ENCODE measurements at regions not wholly inside any gene's neighbourhood (a gene's known extent, or its start where the extent isn't known, plus 50 kb on each side); places are given as distances from the start of the nearest gene placed in this dataset.
"Not testable (repeated sequence)": the region's sequence is repeated elsewhere in the genome, so short reads cannot be mapped to it uniquely, and the experiment has no call there.

DNA sequence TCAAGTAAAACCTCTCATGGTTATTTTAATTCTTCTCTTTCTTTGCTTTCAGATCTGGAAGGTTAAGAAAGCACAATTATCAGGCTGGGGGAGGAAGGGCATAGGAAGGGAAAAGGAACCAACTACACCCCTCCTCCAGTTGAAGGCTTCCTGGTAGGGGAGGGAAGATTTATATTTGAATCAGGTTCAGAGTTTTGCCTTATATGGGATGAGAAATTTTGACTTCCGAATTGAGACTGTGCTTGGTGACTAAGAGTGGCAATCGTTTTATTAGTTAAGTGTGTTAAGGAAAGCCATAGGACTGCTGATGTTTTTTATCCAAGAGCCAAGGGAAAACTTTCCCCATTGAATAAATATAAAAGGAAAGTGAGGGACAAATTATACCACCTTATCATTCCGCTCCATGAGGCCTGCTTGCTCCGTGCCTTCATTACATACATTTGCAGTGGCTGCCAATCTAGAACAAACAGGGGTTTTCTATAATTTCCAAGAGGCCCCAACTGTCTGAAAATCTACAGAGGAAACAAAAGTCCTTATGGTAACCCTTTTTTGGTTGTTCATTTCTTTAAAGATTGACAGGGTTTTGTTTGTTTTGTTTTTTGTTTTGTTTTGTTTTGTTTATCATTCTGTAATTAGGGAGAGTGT is 115.7 kb upstream of the EPB41L4A start:
- Histone ChIP-seq H2AFZ (ENCODE audit: low read depth, low read length) (no peak overlapping the region), H3K36me3 (ENCODE audit: insufficient read depth, low read length) (no peaks in the 10 kb centered on the region), H3K27me3 (ENCODE audit: insufficient read depth, low read length) (no peaks in the 10 kb centered on the region), H3K4me3 (ENCODE audit: insufficient read depth, low read depth, low read length) (no peak overlapping the region), H4K20me1 (ENCODE audit: insufficient read depth, low read length) (no peaks in the 10 kb centered on the region), H3K4me2 (ENCODE audit: low read length) (no peak overlapping the region), H3K9me3 (ENCODE audit: insufficient read depth, low read depth, low read length) (no peaks in the 10 kb centered on the region), H3K4me1 (ENCODE audit: insufficient read depth, low read length) (no peaks in the 10 kb centered on the region), H3K79me2 (ENCODE audit: insufficient read depth, low read length) (no peaks in the 10 kb centered on the region), H3K27ac (ENCODE audit: low read depth, low read length) (no peak overlapping the region), H3K9ac (ENCODE audit: low read length) (no peak overlapping the region)
- Mint-ChIP-seq H3K36me3 (ENCODE audit: low read depth, unreplicated experiment) (no peaks in the 10 kb centered on the region), H3K4me3 (ENCODE audit: unreplicated experiment) (no peak overlapping the region), H3K27ac (ENCODE audit: unreplicated experiment) (no peak overlapping the region), H3K27me3 (ENCODE audit: low read depth, unreplicated experiment) (no peaks in the 10 kb centered on the region), H3K4me1 (ENCODE audit: low read depth, unreplicated experiment) (no peaks in the 10 kb centered on the region), H3K9me3 (ENCODE audit: unreplicated experiment) (no peaks in the 10 kb centered on the region)
- no peak for TF ChIP-seq EZH2 (IDR thresholded peaks at IDR 0.05; ENCODE audit: insufficient read depth, low read length)
- TF ChIP-seq, protein P1, sequence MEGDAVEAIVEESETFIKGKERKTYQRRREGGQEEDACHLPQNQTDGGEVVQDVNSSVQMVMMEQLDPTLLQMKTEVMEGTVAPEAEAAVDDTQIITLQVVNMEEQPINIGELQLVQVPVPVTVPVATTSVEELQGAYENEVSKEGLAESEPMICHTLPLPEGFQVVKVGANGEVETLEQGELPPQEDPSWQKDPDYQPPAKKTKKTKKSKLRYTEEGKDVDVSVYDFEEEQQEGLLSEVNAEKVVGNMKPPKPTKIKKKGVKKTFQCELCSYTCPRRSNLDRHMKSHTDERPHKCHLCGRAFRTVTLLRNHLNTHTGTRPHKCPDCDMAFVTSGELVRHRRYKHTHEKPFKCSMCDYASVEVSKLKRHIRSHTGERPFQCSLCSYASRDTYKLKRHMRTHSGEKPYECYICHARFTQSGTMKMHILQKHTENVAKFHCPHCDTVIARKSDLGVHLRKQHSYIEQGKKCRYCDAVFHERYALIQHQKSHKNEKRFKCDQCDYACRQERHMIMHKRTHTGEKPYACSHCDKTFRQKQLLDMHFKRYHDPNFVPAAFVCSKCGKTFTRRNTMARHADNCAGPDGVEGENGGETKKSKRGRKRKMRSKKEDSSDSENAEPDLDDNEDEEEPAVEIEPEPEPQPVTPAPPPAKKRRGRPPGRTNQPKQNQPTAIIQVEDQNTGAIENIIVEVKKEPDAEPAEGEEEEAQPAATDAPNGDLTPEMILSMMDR (IDR thresholded peaks at IDR 0.05; ENCODE audit: insufficient read depth, low read depth, low read length) = no peak
- no peak for FAIRE-seq
- no peak for DNase-seq (ENCODE audit: low read depth)

DNA sequence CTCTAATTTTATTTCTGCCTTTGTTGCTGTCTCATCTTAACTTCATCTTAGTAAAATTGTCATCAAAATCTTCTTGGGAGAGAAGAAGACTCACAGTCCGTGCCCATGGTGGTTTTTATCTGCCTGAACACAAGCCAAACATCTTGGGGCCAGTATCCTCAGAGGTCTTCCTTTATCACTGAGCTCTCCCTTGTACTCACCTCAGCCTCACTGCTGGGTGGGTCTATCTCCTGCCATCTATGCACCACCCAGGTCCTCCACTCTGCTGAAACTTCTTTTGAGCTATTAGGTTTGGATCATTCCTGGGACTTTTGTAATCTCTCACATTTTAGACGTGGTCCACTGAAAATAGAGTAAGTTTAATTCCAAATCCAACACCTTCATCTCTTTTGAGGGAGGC is 116.3 kb upstream of the EPB41L4A start:
- no peak overlapping the region for H3K9ac ChIP-seq (ENCODE audit: low read length)
- H2AFZ ChIP-seq (ENCODE audit: low read depth, low read length) = no peak overlapping the region
- no peak overlapping the region for H3K27ac Mint-ChIP-seq (ENCODE audit: unreplicated experiment)
- H3K27me3 ChIP-seq (ENCODE audit: insufficient read depth, low read length) = no peaks in the 10 kb centered on the region
- TF ChIP-seq EZH2 (IDR thresholded peaks at IDR 0.05; ENCODE audit: insufficient read depth, low read length) = no peak
- TF ChIP-seq, protein P1 (IDR thresholded peaks at IDR 0.05; ENCODE audit: insufficient read depth, low read depth, low read length) = no peak
- H4K20me1 ChIP-seq (ENCODE audit: insufficient read depth, low read length) = no peaks in the 10 kb centered on the region
- no peak for FAIRE-seq
- H3K27ac ChIP-seq (ENCODE audit: low read depth, low read length) = no peak overlapping the region
- no peaks in the 10 kb centered on the region for H3K4me1 Mint-ChIP-seq (ENCODE audit: low read depth, unreplicated experiment)
- H3K9me3 Mint-ChIP-seq (ENCODE audit: unreplicated experiment) = no peaks in the 10 kb centered on the region
- H3K4me3 Mint-ChIP-seq (ENCODE audit: unreplicated experiment) = no peak overlapping the region
- no peak overlapping the region for H3K4me2 ChIP-seq (ENCODE audit: low read length)
- H3K4me3 ChIP-seq (ENCODE audit: insufficient read depth, low read depth, low read length) = no peak overlapping the region
- H3K36me3 ChIP-seq (ENCODE audit: insufficient read depth, low read length) = no peaks in the 10 kb centered on the region
- H3K9me3 ChIP-seq (ENCODE audit: insufficient read depth, low read depth, low read length) = no peaks in the 10 kb centered on the region
- no peaks in the 10 kb centered on the region for H3K79me2 ChIP-seq (ENCODE audit: insufficient read depth, low read length)
- DNase-seq (ENCODE audit: low read depth) = no peak
- H3K27me3 Mint-ChIP-seq (ENCODE audit: low read depth, unreplicated experiment) = no peaks in the 10 kb centered on the region
- no peaks in the 10 kb centered on the region for H3K4me1 ChIP-seq (ENCODE audit: insufficient read depth, low read length)
- no peaks in the 10 kb centered on the region for H3K36me3 Mint-ChIP-seq (ENCODE audit: low read depth, unreplicated experiment)

DNA sequence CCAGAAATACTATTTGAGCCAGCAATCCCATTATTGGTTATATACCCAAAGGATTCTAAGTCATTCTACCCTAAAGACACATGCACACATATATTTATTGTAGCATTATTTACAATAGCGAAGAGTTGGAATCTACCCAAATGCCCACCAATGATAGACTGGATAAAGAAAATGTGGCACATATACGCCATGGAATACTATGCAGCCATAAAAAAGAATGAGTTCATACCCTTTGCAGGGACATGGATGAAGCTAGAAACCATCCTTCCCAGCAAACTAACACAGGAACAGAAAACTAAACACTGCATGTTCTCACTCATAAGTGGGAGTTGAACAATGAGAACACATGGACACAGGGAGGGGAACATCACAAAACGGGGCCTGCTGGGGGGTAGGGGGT is 125.5 kb upstream of the EPB41L4A start:
- H4K20me1 ChIP-seq (ENCODE audit: insufficient read depth, low read length); H3K36me3 Mint-ChIP-seq (ENCODE audit: low read depth, unreplicated experiment): not testable (repeated sequence)

More for the DNA sequence above, 125.5 kb upstream of the EPB41L4A start:
- not testable (repeated sequence) for H3K9me3 ChIP-seq (ENCODE audit: insufficient read depth, low read depth, low read length); H3K27ac ChIP-seq (ENCODE audit: low read depth, low read length); FAIRE-seq; H3K4me3 ChIP-seq (ENCODE audit: insufficient read depth, low read depth, low read length); H3K79me2 ChIP-seq (ENCODE audit: insufficient read depth, low read length); H2AFZ ChIP-seq (ENCODE audit: low read depth, low read length); H3K36me3 ChIP-seq (ENCODE audit: insufficient read depth, low read length); H3K4me2 ChIP-seq (ENCODE audit: low read length); H3K4me3 Mint-ChIP-seq (ENCODE audit: unreplicated experiment); H3K9me3 Mint-ChIP-seq (ENCODE audit: unreplicated experiment); H3K27me3 ChIP-seq (ENCODE audit: insufficient read depth, low read length); H3K27me3 Mint-ChIP-seq (ENCODE audit: low read depth, unreplicated experiment); DNase-seq (ENCODE audit: low read depth); H3K9ac ChIP-seq (ENCODE audit: low read length); H3K27ac Mint-ChIP-seq (ENCODE audit: unreplicated experiment)
- peaks cover 15% of the 10 kb centered on the region for H3K4me1 ChIP-seq (ENCODE audit: insufficient read depth, low read length)
- peaks cover 28% of the 10 kb centered on the region for H3K4me1 Mint-ChIP-seq (ENCODE audit: low read depth, unreplicated experiment)

Measured in astrocyte (in vitro differentiated cells and primary cell).